SK-N-MC (cell line): ENCODE measurements at regions not wholly inside any gene's neighbourhood (a gene's known extent, or its start where the extent isn't known, plus 50 kb on each side); places are given as distances from the start of the nearest gene placed in this dataset.

Experiments used
- EZH2 ChIP-seq: fragments of 200-600 bp; sonication (generic); IDR thresholded peaks from one replicate; pipeline ENCODE4 v1.6.1; 2017; ENCODE audit warnings: antibody characterized with exemption
- FOXP2 ChIP-seq: optimal IDR thresholded peaks from 2 replicates; pipeline ENCODE3; 2011; ENCODE audit warnings: mild to moderate bottlenecking, moderate library complexity; ENCODE audit not compliant: insufficient read depth; ENCODE audit errors: extremely low read length, control extremely low read depth
- POLR2AphosphoS5 ChIP-seq: IDR thresholded peaks from 2 replicates; pipeline ENCODE4 v1.6.1; 2012; ENCODE audit warnings: mild to moderate bottlenecking, low read depth, low read length, borderline replicate concordance

DNA sequence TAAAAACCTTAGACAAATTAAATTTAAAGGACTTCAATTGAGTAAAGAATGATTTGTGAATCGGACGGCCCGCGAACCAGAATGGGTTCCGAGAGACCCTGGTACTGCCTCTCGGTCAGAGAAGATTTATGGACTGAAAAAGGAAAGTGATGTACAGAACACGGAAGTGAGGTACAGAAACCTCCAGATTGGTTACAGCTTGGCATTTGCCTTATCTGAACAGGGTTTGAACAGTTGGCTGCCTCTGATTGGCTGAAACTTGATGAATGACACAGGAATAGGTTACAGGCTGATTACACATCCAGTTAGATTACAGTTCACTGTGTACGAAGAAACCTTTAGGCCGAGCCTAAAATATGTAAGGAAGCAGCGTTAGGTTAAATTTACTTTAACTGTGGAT is 156.5 kb upstream of the EGFLAM start:
- TF ChIP-seq POLR2AphosphoS5 (no peak), EZH2 (no peak), FOXP2 (no peak)
